Spleen (tissue), 7 donors: ENCODE measurements at regions not wholly inside any gene's neighbourhood (a gene's known extent, or its start where the extent isn't known, plus 50 kb on each side); places are given as distances from the start of the nearest gene placed in this dataset.

Source experiments
- CTCF ChIP-seq, 11 experiments: fragments of 200-600 bp in 7 of 11; fragments of 450-650 bp in 4 of 11; sonication (generic) in 4 of 11; IDR thresholded peaks in 8 of 11; conservative IDR thresholded peaks in 3 of 11; 1 replicate in 7 of 11; 2 replicates in 4 of 11; pipeline versions ENCODE4 v1.4.0 to v1.8.0; 2016 to 2021; ENCODE audit warnings: antibody characterized with exemption in 11 of 11, inconsistent platforms in 4 of 11, mild to moderate bottlenecking in 1 of 11
- POLR2AphosphoS5 ChIP-seq, 3 donors: sonication (generic); formaldehyde crosslinking; IDR thresholded peaks; one replicate each; pipeline ENCODE4 v1.5.1; 2017; ENCODE audit warnings: antibody characterized with exemption in 3 of 3
- donor health status: DM: no; HTN: no; CAD: no; lungs with moderate emphysema.
- donor health status: DM: no; HTN: no; CAD: no.
- donor health status: DM: no; HTN: no; CAD: no.

DNA sequence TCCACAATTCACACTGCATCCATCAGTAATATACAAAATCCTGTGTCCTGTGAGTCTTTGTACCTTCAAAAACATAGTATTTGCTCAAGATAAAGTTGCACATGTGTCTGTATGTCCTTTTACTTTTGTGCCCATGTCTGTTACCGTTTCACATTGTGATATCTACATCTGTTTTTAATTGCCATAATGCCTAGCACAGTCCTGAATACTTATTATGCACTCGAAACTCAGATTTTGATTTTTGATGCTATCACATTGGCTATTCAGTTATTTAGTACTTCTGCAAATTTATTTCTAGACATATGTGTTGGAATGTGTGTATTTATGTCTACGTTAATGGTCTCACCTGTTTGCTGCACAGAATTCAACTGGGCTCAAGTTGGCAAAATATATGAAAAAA lies 452.8 kb upstream of the ZEB2 start:
- TF ChIP-seq CTCF (IDR thresholded peaks at IDR 0.05 in 8 of 11, conservative IDR thresholded peaks at IDR 0.05 in 3 of 11) (no peak), POLR2AphosphoS5 (IDR thresholded peaks at IDR 0.05) (no peak)
